ENCODE measurements at regions not wholly inside any gene's neighbourhood (a gene's known extent, or its start where the extent isn't known, plus 50 kb on each side); places are given as distances from the start of the nearest gene placed in this dataset.
"Not testable (repeated sequence)": the region's sequence is repeated elsewhere in the genome, so short reads cannot be mapped to it uniquely, and the experiment has no call there.

DNA sequence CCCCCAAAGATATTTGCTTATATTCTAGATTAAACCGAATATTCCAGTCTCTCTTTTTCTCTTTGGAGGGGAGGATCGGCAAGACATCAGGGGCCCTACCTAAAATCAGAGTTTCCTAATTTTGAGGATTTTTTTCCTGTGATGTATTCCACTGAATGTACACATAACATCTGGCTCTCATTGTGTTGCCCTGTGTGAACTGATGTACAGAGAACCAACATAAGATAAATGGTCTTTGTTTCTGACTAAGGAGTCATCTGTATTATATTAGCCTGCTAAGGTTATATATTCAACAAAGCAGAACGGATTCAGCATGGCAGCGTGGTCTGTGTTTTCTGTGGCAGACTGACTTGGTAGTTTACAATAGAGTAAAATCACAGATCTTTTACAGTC, 114.8 kb upstream of the NCAM2 start:
- DNase-seq: no peak

DNA sequence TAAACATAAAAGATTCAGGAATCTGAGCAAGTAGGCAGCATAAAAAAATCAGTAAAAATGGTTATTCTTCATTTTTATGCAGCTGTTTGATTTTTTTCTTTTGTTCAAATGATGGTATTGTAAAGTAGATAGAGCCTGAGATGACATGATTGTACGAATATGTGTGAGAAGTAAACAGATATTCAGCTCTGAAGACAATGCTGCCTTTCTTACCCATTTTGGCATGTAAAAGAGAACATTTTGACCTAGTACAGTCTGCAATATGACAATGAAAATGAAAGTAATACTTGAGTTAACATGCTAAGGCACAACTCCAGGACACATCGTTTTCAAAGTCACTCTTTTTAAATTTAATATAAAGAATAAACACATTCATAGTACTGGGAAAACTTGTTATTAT, 95.7 kb upstream of the NCAM2 start:
- no peak for DNase-seq

DNA sequence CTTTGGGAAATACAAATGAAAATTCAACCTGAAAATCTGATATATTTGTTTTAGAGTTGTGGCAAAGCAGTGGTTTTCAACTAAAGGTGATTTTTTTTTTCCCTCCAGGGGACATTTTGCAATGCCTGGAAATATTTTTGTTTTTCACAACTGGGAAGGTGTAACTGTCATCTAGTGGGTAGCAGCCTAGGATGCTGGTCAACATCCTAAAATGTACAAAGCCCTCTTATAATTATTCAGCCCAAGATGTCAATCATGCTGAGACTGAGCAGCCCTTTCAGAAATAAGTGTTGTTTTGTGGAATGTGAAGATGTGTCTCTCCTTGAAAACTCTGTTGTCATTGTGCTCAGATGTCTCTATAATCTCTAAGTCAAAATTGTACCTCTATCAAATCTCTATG, 95.2 kb upstream of the NCAM2 start:
- no peak for DNase-seq

DNA sequence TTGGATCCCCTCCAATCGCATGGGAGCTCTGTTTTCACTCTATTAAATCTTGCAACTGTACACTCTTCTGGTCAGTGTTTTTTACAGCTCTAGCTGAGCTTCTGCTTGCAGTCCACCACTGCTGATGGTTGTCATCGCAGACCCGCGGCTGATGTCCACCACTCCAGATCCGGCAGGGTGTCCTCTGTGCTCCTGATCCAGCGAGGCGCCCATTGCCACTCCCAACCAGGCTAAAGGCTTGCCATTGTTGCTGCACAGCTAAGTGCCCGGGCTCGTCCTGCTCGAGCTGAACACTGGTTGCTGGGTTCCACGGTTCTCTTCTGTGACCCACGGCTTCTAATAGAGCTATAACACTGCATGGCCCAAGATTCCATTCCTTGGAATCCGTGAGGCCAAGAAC, 70.7 kb upstream of the NCAM2 start:
- not testable (repeated sequence) for DNase-seq

DNA sequence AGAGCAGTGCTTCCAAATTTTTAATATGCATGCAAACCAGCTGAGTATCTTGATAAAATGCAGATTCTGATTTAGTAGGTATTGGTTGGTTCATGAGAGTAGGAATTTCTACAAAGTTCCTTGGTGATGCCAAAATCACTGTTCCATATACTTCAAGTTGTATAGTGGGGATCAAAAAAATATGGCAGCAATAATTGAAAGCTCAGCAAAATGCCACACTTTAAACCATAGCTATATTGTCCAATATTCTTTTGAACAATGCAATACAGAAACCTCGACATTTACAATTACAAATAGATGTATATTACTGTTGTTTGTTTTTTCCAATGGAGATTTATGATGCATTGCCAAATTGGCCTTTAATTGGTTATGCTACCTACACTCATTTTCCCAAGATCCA, 55.7 kb upstream of the NCAM2 start:
- no peak for DNase-seq

DNA sequence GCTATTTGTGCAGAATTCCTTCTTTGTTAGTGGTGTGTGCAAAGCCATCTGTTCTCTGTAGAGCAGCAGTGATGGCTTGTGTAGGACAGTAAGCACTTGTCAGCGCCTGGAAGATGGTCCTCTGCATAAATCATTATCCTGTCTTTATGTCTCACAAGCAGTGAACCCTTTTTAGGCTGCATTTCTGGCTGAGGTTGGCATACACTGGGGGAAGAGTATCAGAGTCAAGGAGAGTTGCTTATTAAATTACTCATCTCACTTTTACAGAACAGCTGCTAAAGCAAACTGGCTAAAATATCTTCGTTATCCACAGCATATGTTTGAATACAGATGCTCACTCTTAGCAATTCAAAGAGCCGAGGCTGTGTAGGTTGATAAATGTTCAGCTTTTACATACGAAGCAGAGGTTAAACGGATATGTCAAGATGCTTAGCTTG, 54.6 kb upstream of the NCAM2 start:
- no peak for DNase-seq

DNA sequence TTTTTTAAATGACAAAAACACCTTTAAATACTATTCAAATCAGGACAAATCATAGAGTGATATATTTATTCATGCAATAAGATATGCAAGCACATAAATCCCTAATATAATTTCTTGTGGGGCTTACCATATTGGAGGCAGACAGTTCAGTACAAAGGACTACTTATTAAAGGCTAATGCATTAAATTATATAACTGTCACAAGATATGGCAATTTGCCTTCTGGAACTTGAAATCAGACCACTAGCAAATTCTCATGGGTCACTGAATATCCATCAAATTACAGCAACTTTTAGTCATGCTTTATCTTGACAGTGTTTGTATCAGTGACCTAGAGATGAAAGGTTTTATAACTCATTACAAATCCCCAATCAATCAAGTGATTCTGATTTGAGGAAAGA, 54.1 kb upstream of the NCAM2 start:
- DNase-seq: no peak

DNA sequence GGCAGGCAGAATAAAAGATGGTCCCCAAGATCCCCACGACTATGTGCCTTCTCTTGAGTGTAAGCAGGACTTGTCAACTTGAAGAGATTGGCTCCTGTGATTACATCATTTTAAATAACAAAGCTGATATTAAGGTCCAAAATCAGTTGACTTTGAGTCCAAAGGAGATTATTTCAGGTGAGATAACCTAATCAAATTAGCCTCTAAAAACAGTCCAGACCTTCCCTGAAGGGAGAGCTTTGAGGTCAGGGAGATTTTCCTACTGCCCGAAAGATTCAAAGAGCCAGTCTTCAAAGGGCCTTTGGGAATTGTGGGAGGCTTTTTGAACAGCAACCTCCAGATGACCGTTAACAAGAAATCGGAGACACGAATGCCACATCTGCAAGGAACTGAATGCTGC, 51.5 kb upstream of the NCAM2 start:
- DNase-seq: no peak

Data from femur (tissue), 1 donor.